ENCODE measurements at regions not wholly inside any gene's neighbourhood (a gene's known extent, or its start where the extent isn't known, plus 50 kb on each side); places are given as distances from the start of the nearest gene placed in this dataset.

- Histone ChIP-seq H3K27ac (ENCODE audit: low read depth, low read length) (no peak overlapping the region), H3K4me3 (ENCODE audit: low read depth, low read length) (no peak overlapping the region), H3K27me3 (ENCODE audit: control insufficient read depth, insufficient read depth, low read length) (no peaks in the 10 kb centered on the region), H3K9ac (ENCODE audit: low read depth, low read length) (no peak overlapping the region), H3K36me3 (ENCODE audit: control insufficient read depth, insufficient read depth, low read length) (no peaks in the 10 kb centered on the region), H3K9me3 (ENCODE audit: control insufficient read depth, insufficient read depth, low read length) (peaks cover 10% of the 10 kb centered on the region), H3K4me1 (ENCODE audit: control insufficient read depth, insufficient read depth, low read length) (no peaks in the 10 kb centered on the region)
Measured at GRCh38 chr13:34241332-34241731, 423.4 kb downstream of the RFC3 start.

DNA sequence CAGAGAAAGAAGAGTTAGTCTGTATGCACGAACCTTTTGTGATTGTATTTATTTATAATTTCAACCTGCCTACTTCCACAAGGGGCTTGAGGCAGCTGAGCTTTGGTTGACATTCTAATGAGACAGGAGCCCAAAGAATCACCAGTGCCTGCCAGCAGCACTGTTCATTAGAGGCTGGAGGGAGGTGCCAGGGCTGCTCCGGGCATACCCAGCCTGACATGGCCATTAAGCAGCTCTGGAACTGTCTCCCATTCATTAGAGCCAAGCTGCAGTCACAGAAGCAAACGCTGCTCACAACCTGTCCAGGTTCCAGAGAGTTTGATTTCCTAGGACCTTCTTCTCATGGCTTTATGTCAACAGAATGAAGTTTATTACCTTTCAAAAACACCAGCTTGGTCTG, 425.5 kb downstream of the RFC3 start:
- no peak overlapping the region for H3K9ac ChIP-seq (ENCODE audit: low read depth, low read length)
- H3K4me3 ChIP-seq (ENCODE audit: low read depth, low read length) = no peak overlapping the region
- H3K4me1 ChIP-seq (ENCODE audit: control insufficient read depth, insufficient read depth, low read length) = no peaks in the 10 kb centered on the region
- no peaks in the 10 kb centered on the region for H3K36me3 ChIP-seq (ENCODE audit: control insufficient read depth, insufficient read depth, low read length)
- no peaks in the 10 kb centered on the region for H3K27me3 ChIP-seq (ENCODE audit: control insufficient read depth, insufficient read depth, low read length)
- no peak overlapping the region for H3K27ac ChIP-seq (ENCODE audit: low read depth, low read length)
- H3K9me3 ChIP-seq (ENCODE audit: control insufficient read depth, insufficient read depth, low read length) = peaks cover 10% of the 10 kb centered on the region

DNA sequence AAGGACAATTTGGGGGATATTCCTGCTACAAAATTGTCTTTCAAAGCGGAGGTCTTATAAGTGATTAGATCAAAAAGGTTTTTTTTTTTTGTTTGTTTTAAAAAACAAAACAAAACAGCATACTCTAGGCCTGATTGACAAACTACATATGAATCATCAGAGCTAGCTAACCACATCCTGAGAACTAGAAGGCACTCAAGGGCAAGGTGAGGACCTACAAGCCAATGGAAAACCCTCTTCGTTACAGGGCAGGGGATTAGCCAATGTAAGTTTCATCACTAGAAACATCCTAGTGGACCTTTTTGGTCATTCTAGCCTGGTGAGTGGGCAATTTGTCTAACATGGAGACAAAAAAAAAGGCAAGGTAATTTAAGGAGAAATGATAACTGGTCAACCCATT, 428.6 kb downstream of the RFC3 start:
- Histone ChIP-seq H3K4me3 (ENCODE audit: low read depth, low read length) (no peak overlapping the region), H3K36me3 (ENCODE audit: control insufficient read depth, insufficient read depth, low read length) (no peaks in the 10 kb centered on the region), H3K27ac (ENCODE audit: low read depth, low read length) (no peak overlapping the region), H3K4me1 (ENCODE audit: control insufficient read depth, insufficient read depth, low read length) (no peaks in the 10 kb centered on the region), H3K9me3 (ENCODE audit: control insufficient read depth, insufficient read depth, low read length) (no peaks in the 10 kb centered on the region), H3K9ac (ENCODE audit: low read depth, low read length) (no peak overlapping the region), H3K27me3 (ENCODE audit: control insufficient read depth, insufficient read depth, low read length) (no peaks in the 10 kb centered on the region)

GRCh38 chr13:34247596-34247995, 429.6 kb downstream of the RFC3 start:
- no peaks in the 10 kb centered on the region for H3K27me3 ChIP-seq (ENCODE audit: control insufficient read depth, insufficient read depth, low read length)
- H3K36me3 ChIP-seq (ENCODE audit: control insufficient read depth, insufficient read depth, low read length) = no peaks in the 10 kb centered on the region
- no peaks in the 10 kb centered on the region for H3K4me1 ChIP-seq (ENCODE audit: control insufficient read depth, insufficient read depth, low read length)
- H3K9me3 ChIP-seq (ENCODE audit: control insufficient read depth, insufficient read depth, low read length) = no peaks in the 10 kb centered on the region
- H3K9ac ChIP-seq (ENCODE audit: low read depth, low read length) = no peak overlapping the region
- no peak overlapping the region for H3K4me3 ChIP-seq (ENCODE audit: low read depth, low read length)
- H3K27ac ChIP-seq (ENCODE audit: low read depth, low read length) = no peak overlapping the region

DNA sequence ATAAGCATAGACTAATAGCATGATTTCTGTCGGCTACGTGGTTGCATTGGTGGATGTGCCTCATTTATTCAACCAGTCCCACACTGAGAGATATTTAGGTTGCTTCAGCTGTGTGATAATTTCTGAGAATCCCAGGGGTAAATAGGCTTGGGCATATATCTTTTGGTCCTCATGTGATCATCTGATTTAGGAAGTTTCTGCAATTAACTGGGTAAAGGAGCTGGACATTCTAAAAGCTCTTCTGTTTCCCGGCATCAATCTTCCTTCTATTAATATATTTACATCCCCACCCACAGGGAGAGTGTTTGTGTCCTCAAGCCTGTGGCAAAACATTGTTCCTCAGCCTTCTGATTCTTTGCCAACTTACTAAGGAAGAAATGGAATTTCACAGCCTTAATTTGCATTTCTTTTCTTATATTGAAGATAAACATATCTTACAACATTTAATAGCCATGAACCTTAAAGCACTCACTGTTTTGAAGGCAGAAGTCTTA, 431.6 kb downstream of the RFC3 start:
- Histone ChIP-seq H3K4me3 (ENCODE audit: low read depth, low read length) (no peak overlapping the region), H3K9me3 (ENCODE audit: control insufficient read depth, insufficient read depth, low read length) (peaks cover 3% of the 10 kb centered on the region; the same call in 1 of the 2 replicates), H3K27ac (ENCODE audit: low read depth, low read length) (no peak overlapping the region), H3K27me3 (ENCODE audit: control insufficient read depth, insufficient read depth, low read length) (no peaks in the 10 kb centered on the region), H3K9ac (ENCODE audit: low read depth, low read length) (no peak overlapping the region), H3K4me1 (ENCODE audit: control insufficient read depth, insufficient read depth, low read length) (no peaks in the 10 kb centered on the region), H3K36me3 (ENCODE audit: control insufficient read depth, insufficient read depth, low read length) (no peaks in the 10 kb centered on the region)

- H3K27ac ChIP-seq (ENCODE audit: low read depth, low read length) = no peak overlapping the region
- no peaks in the 10 kb centered on the region for H3K36me3 ChIP-seq (ENCODE audit: control insufficient read depth, insufficient read depth, low read length)
- no peaks in the 10 kb centered on the region for H3K27me3 ChIP-seq (ENCODE audit: control insufficient read depth, insufficient read depth, low read length)
- H3K4me3 ChIP-seq (ENCODE audit: low read depth, low read length) = no peak overlapping the region
- no peaks in the 10 kb centered on the region for H3K4me1 ChIP-seq (ENCODE audit: control insufficient read depth, insufficient read depth, low read length)
- H3K9ac ChIP-seq (ENCODE audit: low read depth, low read length) = no peak overlapping the region
- H3K9me3 ChIP-seq (ENCODE audit: control insufficient read depth, insufficient read depth, low read length) = peaks cover 4% of the 10 kb centered on the region; the same call in 1 of the 2 replicates
Measured at GRCh38 chr13:34250151-34250670, 432.3 kb downstream of the RFC3 start.

- Histone ChIP-seq H3K27ac (ENCODE audit: low read depth, low read length) (no peak overlapping the region), H3K4me3 (ENCODE audit: low read depth, low read length) (no peak overlapping the region), H3K36me3 (ENCODE audit: control insufficient read depth, insufficient read depth, low read length) (no peaks in the 10 kb centered on the region), H3K4me1 (ENCODE audit: control insufficient read depth, insufficient read depth, low read length) (no peaks in the 10 kb centered on the region), H3K27me3 (ENCODE audit: control insufficient read depth, insufficient read depth, low read length) (no peaks in the 10 kb centered on the region), H3K9me3 (ENCODE audit: control insufficient read depth, insufficient read depth, low read length) (peaks cover 4% of the 10 kb centered on the region; the same call in 1 of the 2 replicates), H3K9ac (ENCODE audit: low read depth, low read length) (no peak overlapping the region)
Measured at GRCh38 chr13:34254366-34254765, 436.4 kb downstream of the RFC3 start.

GRCh38 chr13:34255711-34256110, 437.8 kb downstream of the RFC3 start:
- Histone ChIP-seq H3K27me3 (ENCODE audit: control insufficient read depth, insufficient read depth, low read length) (no peaks in the 10 kb centered on the region), H3K9me3 (ENCODE audit: control insufficient read depth, insufficient read depth, low read length) (peaks cover 4% of the 10 kb centered on the region; the same call in 1 of the 2 replicates), H3K36me3 (ENCODE audit: control insufficient read depth, insufficient read depth, low read length) (no peaks in the 10 kb centered on the region), H3K27ac (ENCODE audit: low read depth, low read length) (no peak overlapping the region), H3K4me3 (ENCODE audit: low read depth, low read length) (no peak overlapping the region), H3K9ac (ENCODE audit: low read depth, low read length) (no peak overlapping the region), H3K4me1 (ENCODE audit: control insufficient read depth, insufficient read depth, low read length) (0 out of 2 replicates have a peak, but pooled peaks cover 5% of the 10 kb centered on the region)

DNA sequence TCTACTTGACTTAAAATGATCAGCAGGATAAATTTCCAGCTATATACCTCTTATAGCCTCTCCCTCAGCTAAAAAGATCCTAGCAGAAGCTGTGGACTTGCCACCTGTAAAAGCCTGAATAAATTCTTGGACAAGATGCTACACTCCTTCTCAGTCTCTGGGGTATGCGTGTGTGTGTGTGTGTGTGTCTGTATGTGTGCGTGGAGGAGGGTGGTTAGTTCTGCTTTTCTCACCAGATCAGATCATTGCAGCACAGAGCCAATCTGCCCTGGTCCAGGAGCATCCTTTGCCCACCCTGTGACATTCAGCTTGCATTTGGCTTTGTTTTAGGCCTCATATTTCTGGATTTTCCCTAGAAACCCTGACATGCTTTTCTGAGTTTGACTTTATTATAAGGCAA, 438.3 kb downstream of the RFC3 start:
- Histone ChIP-seq H3K36me3 (ENCODE audit: control insufficient read depth, insufficient read depth, low read length) (no peaks in the 10 kb centered on the region), H3K4me1 (ENCODE audit: control insufficient read depth, insufficient read depth, low read length) (0 out of 2 replicates have a peak, but pooled peaks cover 5% of the 10 kb centered on the region), H3K27ac (ENCODE audit: low read depth, low read length) (no peak overlapping the region), H3K9me3 (ENCODE audit: control insufficient read depth, insufficient read depth, low read length) (peaks cover 4% of the 10 kb centered on the region; the same call in 1 of the 2 replicates), H3K27me3 (ENCODE audit: control insufficient read depth, insufficient read depth, low read length) (no peaks in the 10 kb centered on the region), H3K4me3 (ENCODE audit: low read depth, low read length) (no peak overlapping the region), H3K9ac (ENCODE audit: low read depth, low read length) (no peak overlapping the region)

DNA sequence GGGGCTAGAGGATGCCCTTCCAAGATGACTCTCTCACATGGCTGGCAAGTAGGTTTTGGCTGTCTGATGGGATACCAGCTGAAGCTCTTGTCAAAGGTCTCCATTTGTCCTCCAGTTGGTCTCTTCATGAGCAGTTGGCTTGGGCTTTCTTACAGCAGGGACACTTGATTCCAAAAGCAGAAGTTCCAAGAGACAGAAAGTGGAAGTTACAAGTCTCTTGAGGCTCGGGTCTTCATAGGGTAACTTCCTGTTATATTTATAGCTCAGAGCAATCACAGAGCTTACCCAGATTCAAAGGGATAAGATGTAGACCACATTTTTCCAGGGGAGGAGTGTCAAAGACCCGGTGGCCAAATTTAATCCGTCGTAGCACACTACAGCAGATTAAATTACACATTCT, 440.0 kb downstream of the RFC3 start:
- Histone ChIP-seq H3K27ac (ENCODE audit: low read depth, low read length) (no peak overlapping the region), H3K9ac (ENCODE audit: low read depth, low read length) (no peak overlapping the region), H3K27me3 (ENCODE audit: control insufficient read depth, insufficient read depth, low read length) (no peaks in the 10 kb centered on the region), H3K4me1 (ENCODE audit: control insufficient read depth, insufficient read depth, low read length) (0 out of 2 replicates have a peak, but pooled peaks cover 5% of the 10 kb centered on the region), H3K9me3 (ENCODE audit: control insufficient read depth, insufficient read depth, low read length) (peaks cover 4% of the 10 kb centered on the region; the same call in 1 of the 2 replicates), H3K4me3 (ENCODE audit: low read depth, low read length) (no peak overlapping the region), H3K36me3 (ENCODE audit: control insufficient read depth, insufficient read depth, low read length) (no peaks in the 10 kb centered on the region)

DNA sequence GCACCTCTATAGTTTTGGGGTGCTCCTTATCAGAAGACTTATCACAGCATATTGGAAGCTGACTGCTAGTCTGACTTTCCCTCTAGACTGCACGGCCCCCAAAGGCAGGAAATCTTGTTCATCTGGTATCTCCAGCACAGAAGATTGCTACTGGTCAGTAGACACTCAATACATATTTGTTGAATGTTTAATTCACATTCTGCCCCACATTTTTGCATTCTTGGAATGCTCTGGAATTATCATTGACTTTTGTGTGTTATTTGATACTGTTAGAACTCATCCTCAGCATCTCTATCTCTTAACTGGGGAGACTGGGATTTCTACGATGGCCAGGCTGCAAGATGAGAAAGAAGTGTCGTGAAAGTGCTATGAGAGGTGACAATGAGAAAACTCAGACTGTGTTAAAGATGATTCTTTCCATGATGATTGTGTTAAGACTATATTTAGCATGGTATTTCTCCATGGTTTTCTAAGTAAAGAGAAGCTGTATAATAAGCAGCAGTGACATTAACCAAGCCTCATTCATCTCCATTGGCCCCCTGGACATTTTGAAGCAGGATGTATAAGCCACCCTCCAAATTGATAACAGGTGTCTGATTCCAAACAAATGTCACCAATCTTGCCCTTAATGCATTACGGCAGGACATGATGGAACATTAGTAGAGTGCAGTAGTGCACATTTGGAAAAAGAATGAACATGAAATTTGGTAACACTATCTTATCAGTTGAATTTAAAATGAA, 440.9 kb downstream of the RFC3 start:
- peaks cover 4% of the 10 kb centered on the region; the same call in 1 of the 2 replicates for H3K9me3 ChIP-seq (ENCODE audit: control insufficient read depth, insufficient read depth, low read length)
- no peak overlapping the region for H3K9ac ChIP-seq (ENCODE audit: low read depth, low read length)
- no peak overlapping the region for H3K4me3 ChIP-seq (ENCODE audit: low read depth, low read length)
- H3K36me3 ChIP-seq (ENCODE audit: control insufficient read depth, insufficient read depth, low read length) = no peaks in the 10 kb centered on the region
- 0 out of 2 replicates have a peak, but pooled peaks cover 5% of the 10 kb centered on the region for H3K4me1 ChIP-seq (ENCODE audit: control insufficient read depth, insufficient read depth, low read length)
- no peak overlapping the region for H3K27ac ChIP-seq (ENCODE audit: low read depth, low read length)
- H3K27me3 ChIP-seq (ENCODE audit: control insufficient read depth, insufficient read depth, low read length) = no peaks in the 10 kb centered on the region
